Aorta (tissue), 5 donors: ENCODE measurements at regions not wholly inside any gene's neighbourhood (a gene's known extent, or its start where the extent isn't known, plus 50 kb on each side); places are given as distances from the start of the nearest gene placed in this dataset.
A peak's percentile ranks its signal among the peaks of the same experiment; 100 is the strongest.

ENCODE experiments used
- ATAC-seq: fragments of 200-7000 bp; cut with Tn5 transposase; one replicate; pipeline ENCODE4 v1.9.1; 2022; ENCODE audit warnings: moderate library complexity; ENCODE audit not compliant: low FRiP score
- DNase-seq, 2 donors: peaks; one replicate each; pipeline ENCODE4 v3.0.0-alpha.2; 2020
- H3K27ac ChIP-seq, 2 donors: one replicate each; pipeline ENCODE4 v1.5.1; 2013; ENCODE audit warnings: low read length in 2 of 2, mild to moderate bottlenecking in 2 of 2, moderate library complexity in 2 of 2, control low read depth in 1 of 2, inconsistent platforms in 1 of 2, low read depth in 1 of 2
- H3K27me3 ChIP-seq, 2 donors: one replicate each; pipeline ENCODE4 v1.6.1; 2013; ENCODE audit warnings: control low read depth in 1 of 2, low read length in 1 of 2, mild to moderate bottlenecking in 1 of 2, moderate library complexity in 1 of 2; ENCODE audit not compliant: insufficient read depth in 2 of 2, control insufficient read depth in 1 of 2
- H3K36me3 ChIP-seq, 2 donors: one replicate each; pipeline ENCODE4 v1.6.1; 2013; ENCODE audit warnings: control low read depth in 1 of 2, low read length in 1 of 2, mild to moderate bottlenecking in 1 of 2; ENCODE audit not compliant: insufficient read depth in 2 of 2, control insufficient read depth in 1 of 2
- H3K4me1 ChIP-seq, 2 donors: one replicate each; pipeline ENCODE4 v1.6.1; 2013; ENCODE audit warnings: low read length in 2 of 2, control low read depth in 1 of 2, mild to moderate bottlenecking in 1 of 2, moderate library complexity in 1 of 2; ENCODE audit not compliant: insufficient read depth in 2 of 2, control insufficient read depth in 1 of 2
- H3K4me3 ChIP-seq, 2 donors: one replicate each; pipeline ENCODE4 v1.5.1; 2013; ENCODE audit warnings: low read length in 2 of 2, control low read depth in 1 of 2, mild to moderate bottlenecking in 1 of 2
- H3K9me3 ChIP-seq: one replicate; pipeline ENCODE4 v1.6.1; 2013; ENCODE audit warnings: mild to moderate bottlenecking, low read length; ENCODE audit not compliant: control insufficient read depth
- WGBS, 2 donors: extraction: QIAGEN DNeasy Blood & Tissue Kit; methylation state at CpG; one replicate each; pipeline ENCODE4 v1.1.7; 2013; 5-methylcytosine and 5-hydroxymethylcytosine counted together
- intact Hi-C, 2 donors: fragments of 100-400 bp; cut with DNase I; formaldehyde crosslinking; loops; one replicate each; pipeline versions ENCODE4 v1.14.2 to v1.15.0; 2022
- donor health status: healthy with polysubstance abuse.
- donor health status: Bipolar disorder and iron deficiency.
- donor health status: DM: no; HTN: no; CAD: no.
- donor health status: DM: no; HTN: no; CAD: no.
- donor health status: DM: yes; HTN: yes; CAD: no.

DNA sequence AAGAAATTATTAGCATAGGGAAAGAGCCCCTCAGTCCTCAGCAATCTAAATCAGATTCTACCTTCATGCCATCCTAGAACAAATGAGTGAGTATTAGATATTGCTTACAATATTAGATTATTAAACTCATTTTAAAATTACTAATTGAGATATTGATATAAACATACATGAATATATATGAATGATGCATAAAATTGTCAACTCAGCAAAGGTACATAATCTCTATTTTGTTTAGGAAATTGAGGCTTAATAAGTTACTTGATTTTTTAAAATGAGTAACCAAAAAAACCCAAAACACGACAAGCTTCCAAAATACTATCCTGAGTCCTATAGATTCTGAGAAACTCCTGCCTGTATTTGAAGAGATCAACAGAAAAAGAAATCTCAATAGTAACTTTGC lies 297.7 kb upstream of the TMCO5A start:
- Histone ChIP-seq H3K27me3 (no peaks in the 10 kb centered on the region), H3K9me3 (no peaks in the 10 kb centered on the region), H3K36me3 (no peaks in the 10 kb centered on the region), H3K4me3 (no peak overlapping the region), H3K4me1 (no peaks in the 10 kb centered on the region), H3K27ac (no peak overlapping the region)
- WGBS, 2 donors: 66 to 79% methylated on average over 1 of the region's 1 CpG
- DNase-seq (no peak), ATAC-seq (no peak)
- intact Hi-C loops: no loop called here

GRCh38 chr15:37638116-37638515 lies 296.3 kb upstream of the TMCO5A start:
- no peaks in the 10 kb centered on the region for H3K9me3 ChIP-seq
- intact Hi-C loops: no loop called here
- H3K36me3 ChIP-seq: no peaks in the 10 kb centered on the region
- no peak overlapping the region for H3K27ac ChIP-seq
- H3K4me1 ChIP-seq: no peaks in the 10 kb centered on the region
- H3K4me3 ChIP-seq: no peak overlapping the region
- DNase-seq: no peak
- no peaks in the 10 kb centered on the region for H3K27me3 ChIP-seq
- no peak for ATAC-seq

DNA sequence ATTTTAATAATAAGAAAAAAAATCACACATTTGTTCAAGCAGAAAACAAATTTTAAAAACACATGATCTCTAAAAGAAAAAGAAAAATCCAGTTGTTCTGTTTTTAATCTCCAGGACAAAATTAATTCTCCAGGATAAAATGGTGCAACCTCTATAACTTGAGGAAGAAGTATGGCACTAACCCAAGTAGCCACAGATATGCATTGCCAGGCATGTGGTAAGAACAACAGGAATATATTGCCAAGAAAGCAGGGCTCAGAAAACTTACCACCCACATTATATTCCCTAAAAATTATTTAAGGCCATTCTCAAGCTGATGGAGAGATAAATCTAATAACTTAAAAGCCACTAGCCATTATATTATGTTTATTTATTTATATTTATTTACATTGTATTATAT lies 295.7 kb upstream of the TMCO5A start:
- no peak overlapping the region for H3K27ac ChIP-seq
- no peak for ATAC-seq
- no peaks in the 10 kb centered on the region for H3K4me1 ChIP-seq
- intact Hi-C loops: no loop called here
- DNase-seq: no peak
- no peak overlapping the region for H3K4me3 ChIP-seq
- no peaks in the 10 kb centered on the region for H3K36me3 ChIP-seq
- H3K27me3 ChIP-seq: no peaks in the 10 kb centered on the region
- H3K9me3 ChIP-seq: no peaks in the 10 kb centered on the region

- Histone ChIP-seq H3K4me3 (no peak overlapping the region), H3K4me1 (no peaks in the 10 kb centered on the region), H3K36me3 (no peaks in the 10 kb centered on the region), H3K27ac (no peak overlapping the region), H3K9me3 (peaks cover 4% of the 10 kb centered on the region), H3K27me3 (no peaks in the 10 kb centered on the region)
- DNase-seq (peak in 1 of 2 donors; percentile 27), ATAC-seq (no peak)
- intact Hi-C loops: no loop called here
- WGBS, 2 donors: 65 to 75% methylated on average over 2 of the region's 2 CpGs
These were observed 281.6 kb upstream of the TMCO5A start for GRCh38 chr15:37652646-37653417.

GRCh38 chr15:37678124-37678523 lies 256.3 kb upstream of the TMCO5A start:
- DNase-seq (no peak), ATAC-seq (no peak)
- no peaks in the 10 kb centered on the region for H3K27me3 ChIP-seq
- H3K36me3 ChIP-seq: no peaks in the 10 kb centered on the region
- H3K27ac ChIP-seq: no peak overlapping the region
- H3K4me1 ChIP-seq: no peaks in the 10 kb centered on the region
- intact Hi-C loops: loop anchor here in 1 of 2 donors (10.0 kb wide), 1 partner anchor 603 kb away; no protein-coding TSS in a partner anchor
- H3K4me3 ChIP-seq: no peak overlapping the region
- H3K9me3 ChIP-seq: no peaks in the 10 kb centered on the region
- WGBS, 2 donors: 93% methylated on average over 3 of the region's 3 CpGs

GRCh38 chr15:37679627-37680026 lies 254.8 kb upstream of the TMCO5A start:
- H3K27me3 ChIP-seq: no peaks in the 10 kb centered on the region
- intact Hi-C loops: loop anchor here in 1 of 2 donors (10.0 kb wide), 1 partner anchor 605 kb away; no protein-coding TSS in a partner anchor
- DNase-seq (no peak), ATAC-seq (no peak)
- H3K36me3 ChIP-seq: no peaks in the 10 kb centered on the region
- 5% methylated on average over 3 of the region's 3 CpGs for WGBS, 2 donors
- no peak overlapping the region for H3K4me3 ChIP-seq
- H3K27ac ChIP-seq: peak overlapping the region in 1 of 2 donors; percentile 59
- H3K9me3 ChIP-seq: no peaks in the 10 kb centered on the region
- H3K4me1 ChIP-seq: no peaks in the 10 kb centered on the region

DNA sequence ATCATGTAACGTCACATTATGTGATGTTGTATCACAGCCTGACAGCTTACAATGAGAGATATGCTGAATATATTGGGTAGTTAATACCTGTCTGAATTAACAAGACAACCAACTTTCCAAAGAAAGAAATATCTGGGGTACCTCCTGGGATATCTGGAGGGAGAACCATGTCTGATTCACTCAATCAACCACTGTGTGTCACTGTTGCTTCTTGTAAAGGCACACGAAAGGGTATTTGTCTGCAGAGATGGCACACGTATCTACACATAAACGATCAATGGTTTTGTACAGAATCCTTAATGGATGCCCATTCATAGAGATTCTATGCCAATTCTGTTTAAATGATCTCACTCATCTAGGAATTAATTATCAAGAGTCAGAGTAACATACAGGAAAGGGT lies 252.1 kb upstream of the TMCO5A start:
- Histone ChIP-seq H3K9me3 (no peaks in the 10 kb centered on the region), H3K36me3 (no peaks in the 10 kb centered on the region), H3K4me1 (no peaks in the 10 kb centered on the region), H3K27me3 (no peaks in the 10 kb centered on the region), H3K4me3 (no peak overlapping the region), H3K27ac (no peak overlapping the region)
- no peak for ATAC-seq
- 73 to 92% methylated on average over 4 of the region's 4 CpGs for WGBS, 2 donors
- intact Hi-C loops: no loop called here
- no peak for DNase-seq

- WGBS, 2 donors: 40 to 50% methylated on average over 4 of the region's 4 CpGs
- H3K36me3 ChIP-seq: no peaks in the 10 kb centered on the region
- intact Hi-C loops: no loop called here
These were observed 242.5 kb upstream of the TMCO5A start for GRCh38 chr15:37691911-37692310.

GRCh38 chr15:37693926-37694325 lies 240.5 kb upstream of the TMCO5A start:
- no peak overlapping the region for H3K27ac ChIP-seq
- no peaks in the 10 kb centered on the region for H3K36me3 ChIP-seq
- H3K4me1 ChIP-seq: peaks cover 0 to 7% of the 10 kb centered on the region in 2 donors
- DNase-seq (no peak), ATAC-seq (no peak)
- peaks cover 0 to 3% of the 10 kb centered on the region in 2 donors for H3K27me3 ChIP-seq
- H3K4me3 ChIP-seq: no peak overlapping the region
- intact Hi-C loops: no loop called here
- peaks cover 3% of the 10 kb centered on the region for H3K9me3 ChIP-seq
- 95 to 97% methylated on average over 3 of the region's 3 CpGs for WGBS, 2 donors

More at GRCh38 chr15:37691911-37692310, 242.5 kb upstream of the TMCO5A start:
- no peak for DNase-seq
- Histone ChIP-seq H3K9me3 (peaks cover 3% of the 10 kb centered on the region), H3K27ac (no peak overlapping the region), H3K27me3 (peaks cover 0 to 3% of the 10 kb centered on the region in 2 donors), H3K4me1 (peaks cover 0 to 7% of the 10 kb centered on the region in 2 donors), H3K4me3 (no peak overlapping the region)
- no peak for ATAC-seq
